CD4-positive, alpha-beta T cell treated with Interleukin-4 for 1 hour (primary cell): ENCODE measurements at regions not wholly inside any gene's neighbourhood (a gene's known extent, or its start where the extent isn't known, plus 50 kb on each side); places are given as distances from the start of the nearest gene placed in this dataset.
"Not testable (repeated sequence)": the region's sequence is repeated elsewhere in the genome, so short reads cannot be mapped to it uniquely, and the experiment has no call there.

Experiments
- DNase-seq, 2 donors: peaks; one replicate each; pipeline ENCODE4 v3.0.0-alpha.2; 2020 to 2022

DNA sequence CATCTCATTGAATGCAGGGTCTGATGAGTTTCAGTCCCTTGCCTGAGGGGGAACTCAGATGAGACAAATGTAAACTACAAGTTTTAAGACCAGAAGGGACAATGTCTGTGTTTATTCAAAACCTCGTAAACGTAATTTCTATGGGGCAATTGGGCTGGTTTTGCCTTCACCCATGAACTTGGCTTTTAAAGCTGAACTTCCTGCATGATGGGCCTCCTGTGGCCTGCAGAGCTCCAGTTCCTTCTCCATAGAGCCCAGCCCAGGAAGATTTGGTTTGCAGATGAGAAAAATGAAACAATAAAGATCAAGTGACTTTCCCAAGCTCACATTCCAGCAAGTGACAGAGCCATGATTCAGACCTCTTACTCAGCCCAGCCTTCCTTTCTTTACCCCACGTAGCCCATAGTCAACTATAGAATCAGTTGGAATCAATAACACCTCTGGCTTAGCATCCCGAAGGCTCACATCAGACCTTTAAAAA is 612.3 kb downstream of the UTRN start:
- no peak for DNase-seq

- no peak for DNase-seq
Observed at GRCh38 chr6:144898052-144898689, 613.0 kb downstream of the UTRN start.

GRCh38 chr6:144898741-144899140 is 613.6 kb downstream of the UTRN start:
- no peak for DNase-seq

DNA sequence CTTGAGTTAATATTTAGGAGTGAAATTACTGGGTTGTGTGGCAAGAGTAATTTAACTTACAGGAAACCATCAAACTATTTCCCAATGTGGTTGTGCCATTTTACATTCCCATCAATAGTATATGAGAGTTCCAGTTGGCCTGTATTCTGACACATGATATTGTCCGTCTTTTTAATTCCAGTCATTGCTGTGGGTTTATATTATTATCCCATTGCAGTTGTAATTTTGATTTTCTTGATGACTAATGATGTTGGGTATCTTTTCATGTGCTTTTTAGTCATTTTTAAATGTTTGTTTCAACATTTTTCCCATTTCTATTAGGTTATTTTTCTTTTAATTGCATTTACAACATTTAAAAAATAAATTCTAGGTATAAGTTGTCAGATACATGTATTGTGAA is 614.0 kb downstream of the UTRN start:
- no peak for DNase-seq

DNA sequence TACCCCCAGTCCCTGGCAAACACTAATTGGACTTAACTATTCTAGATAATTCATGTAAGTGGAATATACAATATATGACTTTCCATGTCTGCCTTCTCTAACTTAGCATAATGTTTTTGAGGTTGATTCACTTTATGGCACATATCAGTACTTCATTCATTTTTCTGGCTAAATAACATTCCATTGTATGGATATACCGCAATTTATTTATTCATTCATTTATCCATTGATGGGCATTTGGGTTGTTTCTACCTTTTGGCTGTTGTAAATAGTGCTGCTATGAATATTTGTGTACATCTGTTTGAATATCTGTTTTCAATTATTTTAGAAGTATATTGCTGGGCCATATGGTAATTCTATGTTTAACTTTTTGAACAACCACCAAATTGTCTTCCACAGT is 616.3 kb downstream of the UTRN start:
- no peak for DNase-seq

- DNase-seq: no peak
Observed at GRCh38 chr6:144908004-144908403, 622.9 kb downstream of the UTRN start.

DNA sequence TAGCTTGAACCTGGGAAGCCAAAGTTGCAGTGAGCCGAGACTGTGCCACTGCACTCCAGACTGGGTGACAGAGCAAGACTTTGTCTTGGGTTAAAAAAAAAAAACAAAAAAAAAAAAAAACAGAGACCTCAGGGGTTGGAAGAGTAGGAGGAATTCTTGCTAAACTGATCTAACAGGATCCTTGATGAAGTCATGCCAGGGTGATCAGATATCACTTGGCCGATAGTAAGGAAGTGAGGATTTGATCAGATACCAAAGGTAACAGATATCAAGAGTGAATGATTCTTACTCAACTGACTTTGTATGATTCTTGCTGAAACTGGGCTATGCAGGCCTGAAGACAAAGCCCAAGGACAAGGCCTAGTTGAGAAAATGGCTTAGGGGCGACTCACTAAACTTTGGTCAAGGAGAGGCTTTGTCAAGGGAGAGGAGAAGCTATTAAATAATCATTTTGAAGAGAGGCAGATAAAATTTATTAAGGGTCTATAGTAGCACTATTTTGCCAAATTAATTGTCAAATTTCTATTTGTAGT is 624.7 kb downstream of the UTRN start:
- DNase-seq: no peak

DNA sequence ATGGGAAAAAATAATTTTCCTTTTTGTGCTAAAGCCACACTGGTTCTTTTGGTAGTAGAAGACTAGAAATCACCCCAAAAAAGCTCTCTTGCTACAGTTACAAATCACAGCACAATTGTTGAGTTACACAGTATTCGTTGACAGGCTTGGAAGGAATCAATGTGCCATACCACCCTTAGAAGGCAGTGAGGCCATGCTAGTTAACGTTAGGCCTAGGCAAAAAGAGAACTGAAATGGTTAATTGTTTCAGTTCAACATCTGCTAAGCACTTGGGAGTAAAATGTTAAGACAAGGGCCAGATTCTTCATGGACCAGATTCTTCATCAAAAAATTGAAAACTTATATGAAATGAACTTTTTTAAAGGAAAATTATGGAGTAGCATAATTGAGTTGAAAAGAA is 626.2 kb downstream of the UTRN start:
- DNase-seq: no peak

DNA sequence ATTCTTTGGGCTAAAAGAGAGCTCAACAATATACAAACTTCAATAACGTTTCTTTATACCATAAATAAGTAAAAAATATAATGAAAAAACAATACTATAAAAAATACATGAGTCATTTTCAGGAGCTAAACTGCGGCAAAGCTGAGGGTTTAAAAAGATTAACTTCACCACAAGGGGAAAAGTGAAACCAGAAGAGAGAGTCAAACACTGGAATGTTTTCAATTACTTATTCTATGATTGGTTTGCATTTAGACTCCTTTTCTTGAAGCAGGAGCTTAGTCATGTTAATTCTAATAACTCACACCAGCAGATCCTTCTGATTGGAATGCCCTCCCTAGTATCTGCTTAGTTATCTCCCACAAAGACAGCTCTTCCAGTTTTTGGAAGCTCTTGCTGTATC is 627.3 kb downstream of the UTRN start:
- DNase-seq: peak in 1 of 2 donors; percentile 1

DNA sequence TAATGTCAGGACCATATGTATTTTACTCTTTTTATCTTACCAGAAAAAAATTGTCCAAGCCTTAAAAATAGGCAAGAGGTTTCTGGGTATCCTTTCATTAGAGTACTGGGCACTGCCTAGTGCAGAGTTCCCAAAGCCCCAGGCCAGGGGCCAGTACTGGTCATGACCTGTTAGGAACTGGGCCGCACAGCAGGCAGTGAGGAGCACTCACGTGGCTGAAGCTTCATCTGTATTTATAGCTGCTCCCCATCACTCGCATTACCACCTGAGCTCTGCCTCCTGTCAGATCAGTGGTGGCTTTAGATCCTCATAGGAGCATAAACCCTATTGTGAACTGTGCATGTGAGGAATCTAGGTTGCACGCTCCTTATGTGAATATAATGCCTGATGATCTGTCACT is 632.9 kb downstream of the UTRN start:
- no peak for DNase-seq

DNA sequence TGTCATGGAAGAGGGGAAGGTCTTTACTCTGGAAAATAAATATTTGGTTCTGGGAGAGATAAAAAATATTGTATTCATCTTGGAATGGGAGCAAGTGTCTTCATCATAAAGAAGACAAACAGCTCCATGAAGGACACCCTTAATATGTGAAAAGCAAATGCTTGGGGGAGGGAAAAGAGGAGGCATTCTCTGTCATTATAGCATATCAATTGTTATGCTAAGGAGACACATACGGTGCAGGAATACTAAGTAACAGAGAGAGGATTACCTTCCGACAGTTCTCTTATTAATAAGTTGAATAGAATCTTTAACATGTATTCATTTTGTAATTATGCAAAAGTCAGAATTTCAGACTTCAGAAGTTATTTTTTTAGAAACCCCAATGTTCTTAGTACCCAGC is 634.4 kb downstream of the UTRN start:
- no peak for DNase-seq

- no peak for DNase-seq
Observed at GRCh38 chr6:144920391-144920961, 635.3 kb downstream of the UTRN start.

- no peak for DNase-seq
Observed at GRCh38 chr6:144921206-144921975, 636.3 kb downstream of the UTRN start.

- no peak for DNase-seq
Observed at GRCh38 chr6:144922120-144922722, 637.1 kb downstream of the UTRN start.

- not testable (repeated sequence) for DNase-seq
Observed at GRCh38 chr6:144922771-144923490, 637.8 kb downstream of the UTRN start.

- not testable (repeated sequence) for DNase-seq
Observed at GRCh38 chr6:144923491-144923787, 638.3 kb downstream of the UTRN start.

- DNase-seq: no peak
Observed at GRCh38 chr6:144928847-144929246, 643.7 kb downstream of the UTRN start.

DNA sequence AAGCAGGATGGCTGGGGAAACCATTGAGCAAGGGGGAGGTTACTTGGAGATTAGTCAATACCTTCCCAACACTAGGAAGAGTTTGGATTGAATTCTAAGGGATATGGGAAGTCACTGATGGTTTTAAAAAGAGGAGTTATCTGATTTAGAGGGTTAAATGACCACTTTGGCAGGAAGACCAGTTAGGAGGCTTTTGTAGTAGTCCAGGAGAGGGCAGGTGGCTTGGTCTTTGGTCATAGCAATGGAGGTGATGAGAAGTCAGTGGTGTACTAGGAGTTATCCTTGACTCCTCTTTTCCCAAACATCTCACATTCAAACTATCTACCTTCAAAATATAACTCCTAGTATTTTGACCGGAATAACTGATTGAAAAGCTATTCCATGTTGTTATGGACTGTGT is 644.1 kb downstream of the UTRN start:
- DNase-seq: no peak

- peak; percentile 24 to 27 for DNase-seq
Observed at GRCh38 chr6:144931172-144932035, 646.3 kb downstream of the UTRN start.

GRCh38 chr6:144932621-144933020 is 647.5 kb downstream of the UTRN start:
- no peak for DNase-seq

DNA sequence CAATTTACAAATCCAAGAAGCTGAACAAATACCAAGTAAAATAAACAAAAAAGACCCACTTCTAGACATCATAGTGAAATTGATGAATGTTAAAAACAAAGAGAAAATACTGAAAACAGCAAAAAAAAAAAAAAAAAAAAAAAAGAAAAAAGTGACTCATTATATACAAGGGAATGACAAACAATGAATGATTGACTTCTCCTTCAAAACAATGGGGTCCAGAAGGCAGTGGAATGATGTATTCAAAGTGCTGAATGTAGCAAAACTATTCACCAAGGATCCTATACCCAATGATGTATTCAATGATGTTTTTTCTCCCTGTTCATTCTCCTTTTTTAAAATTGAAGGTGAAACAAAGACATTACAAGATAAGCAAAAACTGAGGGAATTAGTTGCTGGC is 650.0 kb downstream of the UTRN start:
- no peak for DNase-seq

- no peak for DNase-seq
Observed at GRCh38 chr6:144935661-144936060, 650.5 kb downstream of the UTRN start.
